Keratinocyte (primary cell): ENCODE measurements at regions not wholly inside any gene's neighbourhood (a gene's known extent, or its start where the extent isn't known, plus 50 kb on each side); places are given as distances from the start of the nearest gene placed in this dataset.

Experiments
- DNase-seq: peaks from one replicate; pipeline ENCODE4 v3.0.0-alpha.2; 2011; ENCODE audit warnings: low read depth, missing footprints, low spot score
- FAIRE-seq: peaks from 2 replicates; lab custom pipeline; 2011; peaks lifted over from hg19 to GRCh38; lab: Jason Lieb, UNC
- H2AFZ ChIP-seq: 2 replicates; pipeline ENCODE4 v1.6.0; 2012; ENCODE audit warnings: low read length, control low read depth, inconsistent platforms; ENCODE audit not compliant: control insufficient read depth
- H3K27ac ChIP-seq: 2 replicates; pipeline ENCODE4 v1.5.1; 2011; ENCODE audit warnings: low read length; ENCODE audit not compliant: control insufficient read depth, insufficient read depth
- H3K27me3 ChIP-seq: 3 replicates; pipeline ENCODE4 v1.6.0; 2011; ENCODE audit warnings: low read length; ENCODE audit not compliant: control insufficient read depth, insufficient read depth; ENCODE audit errors: extremely low read depth
- H3K36me3 ChIP-seq, 2 experiments: 2 replicates in 1 of 2; 3 replicates in 1 of 2; pipeline ENCODE4 v1.5.1; 2011; ENCODE audit warnings: low read length in 2 of 2, mild to moderate bottlenecking in 1 of 2; ENCODE audit not compliant: control insufficient read depth in 2 of 2, insufficient read depth in 2 of 2; ENCODE audit errors: extremely low read depth in 1 of 2
- H3K4me1 ChIP-seq: 3 replicates; pipeline ENCODE4 v1.5.1; 2011; ENCODE audit warnings: low read length; ENCODE audit not compliant: control insufficient read depth, insufficient read depth; ENCODE audit errors: extremely low read depth
- H3K4me2 ChIP-seq: 3 replicates; pipeline ENCODE4 v1.6.0; 2011; ENCODE audit warnings: low read depth, low read length; ENCODE audit not compliant: control insufficient read depth, insufficient read depth; ENCODE audit errors: extremely low read depth
- H3K4me3 ChIP-seq, 3 experiments: fragments of 200-600 bp in 1 of 3; sonication (generic) in 1 of 3; 2 replicates in 2 of 3; 3 replicates in 1 of 3; pipeline ENCODE4 v1.5.1; 2011 to 2016; ENCODE audit warnings: low read length in 3 of 3, mild to moderate bottlenecking in 3 of 3, control low read depth in 2 of 3, inconsistent platforms in 1 of 3, low read depth in 1 of 3, mixed read lengths in 1 of 3, mixed run types in 1 of 3, moderate library complexity in 1 of 3; ENCODE audit not compliant: control insufficient read depth in 2 of 3, insufficient read depth in 2 of 3; ENCODE audit errors: extremely low read depth in 1 of 3
- H3K79me2 ChIP-seq: 2 replicates; pipeline ENCODE4 v1.6.0; 2012; ENCODE audit warnings: low read length; ENCODE audit not compliant: control insufficient read depth, insufficient read depth
- H3K9ac ChIP-seq: 3 replicates; pipeline ENCODE4 v1.6.0; 2011; ENCODE audit warnings: low read length; ENCODE audit not compliant: control insufficient read depth, insufficient read depth; ENCODE audit errors: extremely low read depth
- H3K9me1 ChIP-seq: 3 replicates; pipeline ENCODE4 v1.6.0; 2011; ENCODE audit warnings: low read length; ENCODE audit not compliant: control insufficient read depth, insufficient read depth; ENCODE audit errors: extremely low read depth
- H3K9me3 ChIP-seq: 2 replicates; pipeline ENCODE4 v1.5.1; 2012; ENCODE audit warnings: low read depth, low read length; ENCODE audit not compliant: control insufficient read depth
- H4K20me1 ChIP-seq: 3 replicates; pipeline ENCODE4 v1.6.0; 2011; ENCODE audit warnings: low read length; ENCODE audit not compliant: control insufficient read depth, insufficient read depth; ENCODE audit errors: extremely low read depth
- CTCF ChIP-seq, 3 experiments: IDR thresholded peaks in 1 of 3; conservative IDR thresholded peaks in 1 of 3; optimal IDR thresholded peaks in 1 of 3; 2 replicates in 2 of 3; 3 replicates in 1 of 3; pipeline versions ENCODE3 to v1.5.1; 2011; ENCODE audit warnings: low read length in 3 of 3, mild to moderate bottlenecking in 3 of 3, moderate library complexity in 2 of 3, control low read depth in 1 of 3, inconsistent platforms in 1 of 3; ENCODE audit not compliant: insufficient read depth in 2 of 3; ENCODE audit errors: extremely low read depth in 1 of 3
- EZH2 ChIP-seq: IDR thresholded peaks from one replicate; pipeline ENCODE4 v1.6.1; 2012; ENCODE audit warnings: inconsistent platforms, mild to moderate bottlenecking, low read length, moderate library complexity
- dilution Hi-C: fragments of 300-500 bp; cut with MboI; formaldehyde crosslinking; loops from one replicate; pipeline ENCODE4 v1.7.0; 2020; ENCODE audit warnings: low sequenced_read_pairs; ENCODE audit not compliant: extremely low pct_ligation_motif_present

- H3K9me3 ChIP-seq: no peaks in the 10 kb centered on the region
- H3K4me1 ChIP-seq: peaks cover 6% of the 10 kb centered on the region
- H3K9ac ChIP-seq: no peak overlapping the region
- H3K4me3 ChIP-seq: no peak overlapping the region
- no peak overlapping the region for H2AFZ ChIP-seq
- no peaks in the 10 kb centered on the region for H3K36me3 ChIP-seq
- no peak for TF ChIP-seq EZH2
- H3K27me3 ChIP-seq: no peaks in the 10 kb centered on the region
- no peaks in the 10 kb centered on the region for H3K79me2 ChIP-seq
- dilution Hi-C loops: no loop called here
- no peaks in the 10 kb centered on the region for H3K9me1 ChIP-seq
- no peak overlapping the region for H3K27ac ChIP-seq
- DNase-seq (no peak), FAIRE-seq (no peak)
- no peaks in the 10 kb centered on the region for H4K20me1 ChIP-seq
- no peak overlapping the region for H3K4me2 ChIP-seq
Observed at GRCh38 chr20:39983655-39984054, 705.4 kb downstream of the MAFB start.

DNA sequence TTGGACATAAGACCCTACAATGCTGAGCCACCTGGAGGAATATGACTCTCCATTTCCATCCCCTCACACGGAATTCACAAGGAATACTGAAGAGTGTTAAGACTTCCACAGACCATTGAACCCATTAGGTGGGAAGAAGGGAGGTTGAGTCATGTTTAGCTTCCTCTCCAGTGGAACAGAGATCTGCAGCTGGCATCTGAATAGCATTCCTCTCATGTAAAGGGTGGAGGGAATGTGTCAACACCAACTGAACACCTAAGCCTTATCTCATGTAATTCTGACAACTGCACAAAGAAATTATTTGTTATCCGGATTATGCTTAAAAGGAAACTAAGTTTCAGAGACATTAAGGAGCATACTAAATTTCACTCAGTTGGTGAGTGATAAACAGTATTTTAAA is 705.9 kb downstream of the MAFB start:
- Histone ChIP-seq H2AFZ (no peak overlapping the region), H3K79me2 (no peaks in the 10 kb centered on the region), H4K20me1 (no peaks in the 10 kb centered on the region), H3K4me1 (peaks cover 6% of the 10 kb centered on the region), H3K9me3 (no peaks in the 10 kb centered on the region), H3K4me2 (no peak overlapping the region), H3K9me1 (no peaks in the 10 kb centered on the region), H3K27ac (no peak overlapping the region), H3K27me3 (no peaks in the 10 kb centered on the region), H3K4me3 (no peak overlapping the region), H3K36me3 (no peaks in the 10 kb centered on the region), H3K9ac (no peak overlapping the region)
- TF ChIP-seq EZH2 (no peak), CTCF (optimal IDR thresholded peaks at IDR 0.05 in 1 of 3, IDR thresholded peaks at IDR 0.05 in 1 of 3, conservative IDR thresholded peaks at IDR 0.05 in 1 of 3; ENCODE audit: extremely low read depth in 1 of 3, insufficient read depth in 2 of 3, low read length in 3 of 3) (no peak)
- DNase-seq: no peak
- no peak for FAIRE-seq
- dilution Hi-C loops: no loop called here

- H3K9me3 ChIP-seq: no peaks in the 10 kb centered on the region
- H3K4me1 ChIP-seq: no peaks in the 10 kb centered on the region
- H2AFZ ChIP-seq: no peak overlapping the region
- no peaks in the 10 kb centered on the region for H3K27me3 ChIP-seq
- H3K9ac ChIP-seq: no peak overlapping the region
- DNase-seq (no peak), FAIRE-seq (no peak)
- TF ChIP-seq CTCF (optimal IDR thresholded peaks at IDR 0.05 in 1 of 3, IDR thresholded peaks at IDR 0.05 in 1 of 3, conservative IDR thresholded peaks at IDR 0.05 in 1 of 3; ENCODE audit: extremely low read depth in 1 of 3, insufficient read depth in 2 of 3, low read length in 3 of 3) (no peak), EZH2 (no peak)
- H3K36me3 ChIP-seq: no peaks in the 10 kb centered on the region
- no peaks in the 10 kb centered on the region for H3K79me2 ChIP-seq
- dilution Hi-C loops: no loop called here
- no peak overlapping the region for H3K27ac ChIP-seq
- H3K9me1 ChIP-seq: no peaks in the 10 kb centered on the region
- H3K4me3 ChIP-seq: no peak overlapping the region
- no peaks in the 10 kb centered on the region for H4K20me1 ChIP-seq
- no peak overlapping the region for H3K4me2 ChIP-seq
Observed at GRCh38 chr20:39974966-39975501, 714.0 kb downstream of the MAFB start.
